Uterus (tissue), 2 donors: ENCODE measurements at regions not wholly inside any gene's neighbourhood (a gene's known extent, or its start where the extent isn't known, plus 50 kb on each side); places are given as distances from the start of the nearest gene placed in this dataset.

Source experiments
- POLR2A ChIP-seq, 2 donors: fragments of 450-650 bp; IDR thresholded peaks; one replicate each; pipeline ENCODE4 v1.6.1; 2016; ENCODE audit warnings: antibody characterized with exemption in 2 of 2, mild to moderate bottlenecking in 1 of 2, moderate library complexity in 1 of 2
- TF ChIP-seq, protein P1 (sequence below), 4 experiments: fragments of 200-600 bp in 2 of 4; fragments of 450-650 bp in 2 of 4; sonication (generic) in 2 of 4; IDR thresholded peaks; one replicate each; pipeline ENCODE4 v1.5.1; 2016 to 2019; ENCODE audit warnings: antibody characterized with exemption in 4 of 4, mild to moderate bottlenecking in 2 of 4, moderate library complexity in 1 of 4

DNA sequence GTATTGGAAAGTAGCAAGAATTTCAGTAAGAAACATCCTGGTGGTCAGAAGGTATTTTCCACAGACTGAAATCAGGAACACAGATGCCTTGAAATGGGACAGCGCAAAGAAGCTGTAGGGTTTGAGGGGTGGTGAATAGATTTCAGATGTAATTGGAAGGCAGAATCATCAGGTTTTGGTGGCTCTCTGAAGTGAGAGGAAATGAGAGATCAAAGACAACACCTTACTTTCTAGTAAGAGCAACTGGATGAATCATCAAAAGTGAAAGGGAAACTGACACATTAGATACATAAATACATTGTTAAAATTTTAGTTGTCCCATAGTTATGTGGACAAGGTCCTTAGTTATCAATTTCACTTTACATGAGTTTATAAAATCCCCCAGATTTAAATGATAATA is 188.2 kb upstream of the SLC27A6 start:
- TF ChIP-seq, protein P1, sequence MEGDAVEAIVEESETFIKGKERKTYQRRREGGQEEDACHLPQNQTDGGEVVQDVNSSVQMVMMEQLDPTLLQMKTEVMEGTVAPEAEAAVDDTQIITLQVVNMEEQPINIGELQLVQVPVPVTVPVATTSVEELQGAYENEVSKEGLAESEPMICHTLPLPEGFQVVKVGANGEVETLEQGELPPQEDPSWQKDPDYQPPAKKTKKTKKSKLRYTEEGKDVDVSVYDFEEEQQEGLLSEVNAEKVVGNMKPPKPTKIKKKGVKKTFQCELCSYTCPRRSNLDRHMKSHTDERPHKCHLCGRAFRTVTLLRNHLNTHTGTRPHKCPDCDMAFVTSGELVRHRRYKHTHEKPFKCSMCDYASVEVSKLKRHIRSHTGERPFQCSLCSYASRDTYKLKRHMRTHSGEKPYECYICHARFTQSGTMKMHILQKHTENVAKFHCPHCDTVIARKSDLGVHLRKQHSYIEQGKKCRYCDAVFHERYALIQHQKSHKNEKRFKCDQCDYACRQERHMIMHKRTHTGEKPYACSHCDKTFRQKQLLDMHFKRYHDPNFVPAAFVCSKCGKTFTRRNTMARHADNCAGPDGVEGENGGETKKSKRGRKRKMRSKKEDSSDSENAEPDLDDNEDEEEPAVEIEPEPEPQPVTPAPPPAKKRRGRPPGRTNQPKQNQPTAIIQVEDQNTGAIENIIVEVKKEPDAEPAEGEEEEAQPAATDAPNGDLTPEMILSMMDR (IDR thresholded peaks at IDR 0.05), result no peak
- TF ChIP-seq POLR2A (IDR thresholded peaks at IDR 0.05), result no peak
